Retinal pigment epithelial cell (primary cell): ENCODE measurements at regions not wholly inside any gene's neighbourhood (a gene's known extent, or its start where the extent isn't known, plus 50 kb on each side); places are given as distances from the start of the nearest gene placed in this dataset.
"Not testable (repeated sequence)": the region's sequence is repeated elsewhere in the genome, so short reads cannot be mapped to it uniquely, and the experiment has no call there.

ENCODE experiments used
- DNase-seq: peaks from one replicate; pipeline ENCODE4 v3.0.0-alpha.2; 2010; ENCODE audit warnings: low read depth
- H3K4me3 ChIP-seq: 2 replicates; pipeline ENCODE4 v1.5.1; 2011; ENCODE audit warnings: mild to moderate bottlenecking, low read length, control low read depth, moderate library complexity
- CTCF ChIP-seq: conservative IDR thresholded peaks from 2 replicates; pipeline ENCODE4 v1.5.1; 2011; ENCODE audit warnings: low read depth, low read length, control low read depth, inconsistent platforms

GRCh38 chr1:105243411-105243810 is 1493.7 kb downstream of the AMY1C start:
- no peak overlapping the region for H3K4me3 ChIP-seq
- no peak for TF ChIP-seq CTCF
- no peak for DNase-seq

- no peak for DNase-seq
- no peak for TF ChIP-seq CTCF
These were observed 1494.3 kb downstream of the AMY1C start for GRCh38 chr1:105243969-105244368.

GRCh38 chr1:105254906-105255305 is 1505.2 kb downstream of the AMY1C start:
- no peak overlapping the region for H3K4me3 ChIP-seq
- DNase-seq, result no peak
- no peak for TF ChIP-seq CTCF

More at GRCh38 chr1:105243969-105244368, 1494.3 kb downstream of the AMY1C start:
- H3K4me3 ChIP-seq, result no peak overlapping the region

- no peak for TF ChIP-seq CTCF
- no peak for DNase-seq
- no peak overlapping the region for H3K4me3 ChIP-seq
These were observed 1510.3 kb downstream of the AMY1C start for GRCh38 chr1:105260001-105260400.

GRCh38 chr1:105270966-105271365 is 1521.3 kb downstream of the AMY1C start:
- H3K4me3 ChIP-seq, result no peak overlapping the region
- DNase-seq, result no peak
- no peak for TF ChIP-seq CTCF

GRCh38 chr1:105272376-105272775 is 1522.7 kb downstream of the AMY1C start:
- not testable (repeated sequence) for DNase-seq, H3K4me3 ChIP-seq

- DNase-seq, result no peak
- TF ChIP-seq CTCF, result no peak
- no peak overlapping the region for H3K4me3 ChIP-seq
These were observed 1545.1 kb downstream of the AMY1C start for GRCh38 chr1:105294838-105295237.

GRCh38 chr1:105310063-105310462 is 1560.4 kb downstream of the AMY1C start:
- no peak for DNase-seq
- TF ChIP-seq CTCF, result no peak
- no peak overlapping the region for H3K4me3 ChIP-seq
